Breast epithelium (tissue), 3 donors: ENCODE measurements at regions not wholly inside any gene's neighbourhood (a gene's known extent, or its start where the extent isn't known, plus 50 kb on each side); places are given as distances from the start of the nearest gene placed in this dataset.

Source experiments
- CTCF ChIP-seq, 3 donors: fragments of 450-650 bp; IDR thresholded peaks; one replicate each; pipeline ENCODE4 v1.5.1; 2016 to 2017; ENCODE audit warnings: antibody characterized with exemption in 3 of 3, mild to moderate bottlenecking in 3 of 3, moderate library complexity in 3 of 3
- POLR2A ChIP-seq: fragments of 450-650 bp; IDR thresholded peaks from one replicate; pipeline ENCODE4 v1.6.1; 2016; ENCODE audit warnings: antibody characterized with exemption, mild to moderate bottlenecking, moderate library complexity
- POLR2AphosphoS5 ChIP-seq, 3 donors: sonication (generic); formaldehyde crosslinking; IDR thresholded peaks; one replicate each; pipeline ENCODE4 v1.6.1; 2017; ENCODE audit warnings: antibody characterized with exemption in 3 of 3

DNA sequence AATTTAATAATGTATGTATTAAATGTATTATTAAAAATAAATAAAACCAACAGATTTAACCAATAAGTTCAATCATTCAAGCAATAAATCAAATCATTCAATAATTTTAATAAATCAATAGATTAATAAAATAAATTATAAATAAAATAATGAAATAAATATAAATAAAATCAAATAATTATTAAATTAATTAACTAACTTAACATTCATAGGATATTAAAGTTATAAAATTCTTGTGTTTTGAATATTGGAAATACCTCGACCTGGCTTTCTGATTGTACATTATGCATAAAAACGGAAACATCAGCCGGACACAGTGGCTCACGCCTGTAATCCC is 182.2 kb downstream of the BANP start:
- TF ChIP-seq CTCF (IDR thresholded peaks at IDR 0.05) (no peak), POLR2A (no peak), POLR2AphosphoS5 (IDR thresholded peaks at IDR 0.05) (no peak)
